Hematopoietic multipotent progenitor cell (in vitro differentiated cells): ENCODE measurements at regions not wholly inside any gene's neighbourhood (a gene's known extent, or its start where the extent isn't known, plus 50 kb on each side); places are given as distances from the start of the nearest gene placed in this dataset.
"Not testable (repeated sequence)": the region's sequence is repeated elsewhere in the genome, so short reads cannot be mapped to it uniquely, and the experiment has no call there.

ENCODE experiments used
- DNase-seq, 3 donors: peaks; one replicate each; pipeline ENCODE4 v3.0.0-alpha.2; 2011 to 2015; ENCODE audit warnings: low read depth in 2 of 3, low spot score in 2 of 3

DNA sequence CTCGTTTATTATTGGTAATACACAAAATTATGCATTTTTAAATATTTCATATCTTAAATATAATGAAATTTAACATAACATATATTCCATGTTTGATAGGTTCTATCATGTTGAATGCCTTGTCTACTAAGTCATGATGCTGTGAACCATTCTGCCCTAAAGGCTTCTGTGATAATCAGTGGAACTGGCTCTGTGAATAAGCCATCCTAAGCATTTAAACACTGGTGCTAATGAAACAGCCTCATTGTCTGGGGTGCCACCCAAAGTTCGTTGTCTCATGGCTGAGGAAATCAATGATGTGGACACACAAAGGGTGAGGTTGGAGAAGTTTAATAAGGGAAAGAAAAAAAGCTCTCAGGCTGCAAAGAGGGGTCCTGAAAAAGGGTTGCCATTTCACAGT is 264.7 kb upstream of the ZRANB2 start:
- no peak for DNase-seq

DNA sequence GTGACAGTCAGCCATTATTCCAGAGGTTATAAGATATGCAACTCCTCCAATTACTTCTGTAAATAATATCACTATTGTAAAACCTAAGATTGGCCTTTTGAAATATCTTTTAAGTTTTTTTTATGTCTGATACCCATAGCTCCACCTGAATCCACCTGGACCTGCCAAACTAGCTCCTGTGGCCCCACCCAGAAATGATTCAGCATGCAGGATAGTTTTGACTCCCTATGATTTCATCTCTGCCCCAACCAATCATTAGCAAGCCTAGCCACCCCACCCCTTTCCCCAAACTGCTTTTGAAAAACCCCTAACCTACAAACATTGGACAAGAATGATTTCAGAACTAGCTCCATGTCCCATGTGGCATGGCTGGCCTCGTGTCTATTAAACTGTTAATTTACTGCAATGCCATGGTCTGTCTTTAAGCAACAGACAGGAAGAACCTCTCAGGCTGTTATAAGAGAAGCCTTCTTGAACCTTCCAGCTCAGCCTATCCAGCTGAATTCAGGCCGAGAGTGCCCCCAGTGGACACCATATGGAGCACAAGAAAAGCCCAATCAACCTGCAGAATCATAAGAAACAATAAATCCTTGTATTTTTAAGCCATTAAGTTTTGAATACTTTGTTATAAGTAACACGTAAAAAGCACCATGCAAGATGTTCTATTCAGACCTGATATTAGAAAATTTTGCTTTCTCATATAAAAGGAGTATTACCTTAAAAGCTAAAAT is 263.0 kb upstream of the ZRANB2 start:
- DNase-seq = no peak

DNA sequence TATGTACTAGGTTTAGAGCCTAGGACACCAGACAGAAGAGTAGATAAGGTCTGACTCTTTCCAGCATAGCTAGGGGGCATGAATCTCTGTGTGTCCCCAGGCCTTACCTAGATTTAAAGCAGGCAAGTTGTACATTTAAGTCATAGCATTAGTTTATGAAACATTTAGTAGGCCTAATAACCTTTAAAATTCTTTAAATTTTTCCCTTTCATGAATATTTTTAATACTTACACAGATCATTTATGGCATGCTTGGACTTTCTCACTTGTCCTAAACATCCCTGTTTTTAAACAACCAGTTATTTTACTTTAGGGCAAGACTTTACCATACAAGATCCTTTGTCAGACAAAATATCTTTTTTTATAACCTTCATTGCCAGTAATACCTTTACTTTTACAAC is 258.4 kb upstream of the ZRANB2 start:
- no peak for DNase-seq

DNA sequence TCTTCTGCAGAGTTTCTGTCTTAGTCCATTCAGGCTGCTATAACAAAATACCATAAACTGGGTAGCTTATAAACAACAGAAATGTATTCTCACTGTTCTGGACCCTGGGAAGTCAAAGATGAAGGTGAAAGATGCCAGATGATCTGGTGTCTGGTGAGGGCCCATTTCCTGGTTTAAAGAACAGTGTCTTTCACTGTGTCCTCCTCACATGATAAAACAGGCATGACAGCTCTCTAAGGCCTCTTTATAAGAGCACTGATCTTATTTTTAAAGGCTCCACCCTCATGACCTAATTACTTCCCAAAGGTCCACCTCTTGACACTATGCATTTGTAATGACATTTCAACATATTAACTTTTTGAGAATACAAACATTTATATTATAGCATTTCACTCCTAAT is 250.2 kb upstream of the ZRANB2 start:
- DNase-seq = no peak

DNA sequence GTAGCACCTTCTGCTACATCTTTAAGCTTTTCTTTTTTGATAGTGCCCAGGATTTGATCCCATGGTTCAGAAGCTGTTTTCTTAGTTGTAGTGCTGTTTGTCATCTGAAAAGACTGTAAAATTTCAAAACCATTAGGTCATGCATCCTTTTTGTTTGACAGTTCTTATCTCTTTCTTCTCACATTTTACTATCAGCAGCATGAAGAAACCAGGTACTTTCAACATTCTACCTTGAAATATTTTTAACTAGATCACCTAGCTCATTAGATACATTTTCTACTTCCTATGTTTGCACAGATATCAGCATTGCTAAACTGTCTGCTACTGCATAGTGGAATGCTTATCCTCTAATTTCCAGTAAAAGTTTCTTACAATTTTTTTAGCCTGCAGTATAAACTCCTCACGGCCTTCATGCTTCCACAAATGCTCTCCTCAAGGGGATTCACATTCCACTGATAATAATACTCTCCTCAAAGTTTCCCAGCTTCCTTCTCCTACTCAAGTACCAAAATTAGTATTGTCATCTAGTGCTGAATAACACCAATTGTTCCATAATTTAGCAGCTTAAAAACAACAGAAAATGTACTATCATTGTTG is 243.9 kb upstream of the ZRANB2 start:
- DNase-seq = no peak

DNA sequence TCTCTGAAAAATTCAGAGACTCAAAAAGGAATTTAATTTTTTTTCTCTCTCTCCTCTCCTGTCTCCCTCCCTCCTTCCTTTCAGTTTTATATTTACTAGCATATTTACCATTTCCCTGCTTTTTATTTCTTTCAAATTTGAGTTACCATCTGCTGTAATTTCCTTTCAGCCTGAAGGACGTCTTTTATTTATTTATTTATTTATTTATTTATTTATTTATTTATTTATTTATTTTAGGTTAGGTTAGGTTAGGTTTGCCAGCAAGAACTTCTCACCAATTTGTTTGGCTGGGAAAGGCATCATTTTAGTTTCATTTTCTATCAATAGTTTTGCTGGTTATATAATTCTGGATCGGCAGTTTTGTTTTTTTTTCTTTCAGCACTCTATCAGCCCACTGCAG is 231.7 kb upstream of the ZRANB2 start:
- DNase-seq = no peak

DNA sequence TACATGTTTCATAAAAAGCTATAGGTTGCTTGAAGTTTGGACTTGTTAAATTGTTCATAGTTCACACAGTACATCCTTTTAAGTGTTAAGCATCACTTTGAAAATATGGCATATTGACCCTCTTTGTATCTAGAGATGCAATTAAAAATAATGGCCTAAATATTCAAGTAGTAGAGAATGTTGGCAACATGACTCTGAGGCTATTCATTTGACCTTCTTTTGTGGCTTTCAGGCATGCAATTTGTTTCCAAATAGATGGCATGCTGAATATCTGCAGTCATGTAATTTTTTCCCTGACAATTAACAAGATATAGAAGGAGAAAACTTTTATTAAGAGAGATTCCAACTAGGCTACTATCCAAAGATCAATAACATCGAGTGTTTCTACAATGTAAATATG is 230.5 kb upstream of the ZRANB2 start:
- DNase-seq = no peak

DNA sequence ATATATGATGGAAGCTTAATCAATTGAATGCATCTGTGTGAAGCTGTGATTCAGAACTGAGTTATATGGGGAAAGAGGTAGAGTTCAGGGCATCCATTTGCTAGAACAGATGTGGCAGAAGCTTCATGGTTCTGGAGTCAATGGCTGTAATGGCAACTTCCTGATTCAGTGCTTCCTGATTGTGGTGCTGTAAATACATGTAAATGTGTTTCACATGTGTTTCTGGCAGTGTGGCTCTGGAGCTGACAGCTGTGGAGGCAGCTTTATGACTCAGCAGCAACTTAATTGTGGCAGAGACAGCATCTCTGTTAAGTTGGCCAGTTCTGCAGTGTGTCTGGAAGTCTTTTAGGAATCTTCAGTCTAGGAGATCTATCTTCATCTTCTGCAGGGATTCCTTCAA is 226.6 kb upstream of the ZRANB2 start:
- peak in 1 of 3 donors; percentile 20 for DNase-seq

DNA sequence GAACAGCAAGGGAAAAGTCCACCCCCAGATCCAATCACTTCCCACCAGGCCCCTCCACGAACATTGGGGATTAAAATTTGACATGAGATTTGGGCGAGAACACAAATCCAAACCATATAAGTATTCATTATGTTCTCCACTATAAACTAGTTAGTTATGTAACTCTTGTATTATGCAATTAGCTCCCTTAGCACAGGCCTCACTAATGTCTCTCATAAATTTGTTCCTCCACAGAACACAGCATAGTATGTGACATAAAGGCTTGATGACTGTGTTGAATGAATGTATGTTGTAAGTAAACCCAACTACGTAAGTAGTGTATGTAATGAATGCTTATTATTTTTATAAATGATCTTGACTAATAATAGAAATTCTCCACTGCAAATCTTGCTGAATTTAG is 223.3 kb upstream of the ZRANB2 start:
- no peak for DNase-seq

DNA sequence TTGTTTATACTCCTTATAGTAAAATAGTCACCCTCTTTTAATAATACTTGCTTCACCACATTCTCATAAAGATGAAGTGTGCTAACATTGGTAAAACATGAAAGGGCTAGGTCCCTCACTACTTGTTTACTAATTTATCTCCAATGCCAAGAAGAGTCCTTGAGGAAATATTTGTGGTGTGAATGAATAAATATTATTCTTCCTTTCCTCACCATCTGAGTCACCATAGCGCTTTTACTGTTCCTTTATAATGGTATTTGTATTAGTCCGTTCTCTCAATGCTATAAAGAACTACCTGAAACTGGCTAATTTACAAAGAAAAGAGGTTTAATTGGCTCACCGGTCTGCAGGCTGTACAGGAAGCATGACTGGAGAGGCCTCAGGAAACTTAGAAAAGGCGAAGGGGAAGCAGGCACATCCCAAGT is 222.8 kb upstream of the ZRANB2 start:
- no peak for DNase-seq

DNA sequence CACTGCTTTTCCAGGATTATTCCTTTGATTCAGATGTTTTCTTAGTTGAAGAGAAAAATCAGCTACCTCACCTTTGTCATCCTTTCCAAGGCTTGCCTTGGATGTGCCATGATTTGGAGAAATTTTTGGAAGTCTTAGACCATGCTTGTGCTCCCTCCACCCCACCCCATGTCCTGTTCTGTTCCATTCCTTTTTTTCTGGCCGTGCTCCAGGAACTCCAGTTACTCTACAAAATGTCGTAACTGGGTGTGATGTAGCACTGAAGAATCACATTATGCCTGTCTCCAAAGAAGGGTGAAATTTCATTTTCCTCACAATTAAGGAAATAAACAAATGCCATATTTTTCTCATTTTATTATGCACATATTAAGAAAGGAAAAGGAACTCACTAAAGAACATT is 217.8 kb upstream of the ZRANB2 start:
- no peak for DNase-seq

DNA sequence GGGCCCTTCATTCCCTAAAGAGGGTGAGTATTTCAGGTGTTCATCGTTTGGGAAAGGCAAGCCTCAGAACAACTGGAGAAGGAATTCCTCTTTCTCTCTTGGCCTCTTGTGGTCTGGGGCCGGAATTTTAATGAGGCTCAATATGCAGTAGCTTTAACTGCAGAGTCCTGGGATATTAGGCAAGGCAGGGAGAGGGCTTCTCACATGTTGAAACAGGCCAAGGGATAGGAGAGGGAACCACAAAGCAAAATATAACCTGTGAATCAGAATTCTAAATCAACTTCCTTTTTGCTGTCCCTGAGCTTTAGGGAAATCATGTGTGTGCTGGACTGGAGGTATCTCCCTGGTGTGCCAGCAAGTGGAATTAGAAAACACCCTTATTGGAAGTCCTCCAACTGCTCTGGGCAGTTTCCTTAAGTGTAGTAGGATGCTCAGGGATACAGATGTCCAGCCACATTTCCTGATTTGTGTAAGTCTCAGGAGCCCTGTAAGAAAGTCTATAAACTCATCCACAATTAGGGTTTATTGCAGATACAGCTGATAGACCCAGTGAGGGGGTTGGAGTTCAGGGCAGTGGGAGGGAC is 215.8 kb upstream of the ZRANB2 start:
- DNase-seq = no peak

DNA sequence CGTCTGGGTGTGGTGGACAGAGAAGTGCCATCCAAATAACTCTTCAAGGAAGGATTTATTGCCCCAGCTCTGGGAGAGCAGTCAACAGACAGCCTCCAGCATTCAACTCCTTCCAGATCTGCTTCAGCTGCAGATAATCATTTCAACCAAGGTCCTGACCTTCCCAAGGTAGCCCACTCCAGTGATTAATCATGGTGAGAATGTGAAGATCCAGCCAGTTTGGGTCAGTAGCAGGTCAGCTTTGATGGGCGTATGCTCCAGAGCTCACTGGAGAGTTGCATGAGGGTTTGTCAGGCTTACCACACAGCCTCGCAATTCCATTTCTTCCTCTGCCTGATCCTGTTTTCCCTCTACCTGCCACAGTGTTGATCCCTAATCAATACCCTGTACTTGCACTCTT is 214.5 kb upstream of the ZRANB2 start:
- DNase-seq = no peak

DNA sequence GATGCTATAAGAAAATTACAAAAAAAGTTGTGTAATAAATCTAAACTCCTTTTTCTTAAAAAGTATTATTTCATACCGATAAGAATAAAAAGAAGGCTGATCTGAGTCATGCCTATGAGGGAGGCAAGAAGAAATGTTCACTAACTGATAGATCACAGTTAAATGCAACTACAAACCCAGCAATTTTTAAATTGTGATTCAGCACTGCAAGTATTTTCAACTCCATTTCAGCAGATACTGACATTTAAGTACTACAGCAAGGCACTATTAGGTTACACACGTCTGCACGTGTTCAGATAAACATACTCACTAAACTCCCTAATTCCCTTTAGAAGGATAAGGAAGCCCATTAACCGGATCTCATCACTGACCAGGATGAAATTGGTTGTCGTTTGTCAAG is 213.3 kb upstream of the ZRANB2 start:
- no peak for DNase-seq

DNA sequence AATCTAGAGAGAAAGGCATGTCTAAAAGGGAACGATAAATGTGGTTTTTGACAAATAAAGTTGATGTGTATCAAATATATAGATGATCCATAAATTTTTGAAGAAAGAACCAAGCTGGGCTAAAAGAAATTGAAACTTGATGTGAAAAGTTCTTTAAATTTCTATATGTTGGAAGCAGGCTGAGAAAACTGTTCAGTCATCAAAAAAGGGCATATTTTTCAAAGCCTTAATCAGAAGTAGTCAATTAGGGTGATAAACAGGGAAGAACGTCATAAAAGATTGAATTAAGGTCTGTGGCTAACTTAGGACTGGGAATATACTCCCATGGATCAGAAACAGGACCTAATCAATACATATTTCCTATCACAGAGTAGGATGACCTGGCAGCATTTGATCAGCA is 211.4 kb upstream of the ZRANB2 start:
- no peak for DNase-seq

DNA sequence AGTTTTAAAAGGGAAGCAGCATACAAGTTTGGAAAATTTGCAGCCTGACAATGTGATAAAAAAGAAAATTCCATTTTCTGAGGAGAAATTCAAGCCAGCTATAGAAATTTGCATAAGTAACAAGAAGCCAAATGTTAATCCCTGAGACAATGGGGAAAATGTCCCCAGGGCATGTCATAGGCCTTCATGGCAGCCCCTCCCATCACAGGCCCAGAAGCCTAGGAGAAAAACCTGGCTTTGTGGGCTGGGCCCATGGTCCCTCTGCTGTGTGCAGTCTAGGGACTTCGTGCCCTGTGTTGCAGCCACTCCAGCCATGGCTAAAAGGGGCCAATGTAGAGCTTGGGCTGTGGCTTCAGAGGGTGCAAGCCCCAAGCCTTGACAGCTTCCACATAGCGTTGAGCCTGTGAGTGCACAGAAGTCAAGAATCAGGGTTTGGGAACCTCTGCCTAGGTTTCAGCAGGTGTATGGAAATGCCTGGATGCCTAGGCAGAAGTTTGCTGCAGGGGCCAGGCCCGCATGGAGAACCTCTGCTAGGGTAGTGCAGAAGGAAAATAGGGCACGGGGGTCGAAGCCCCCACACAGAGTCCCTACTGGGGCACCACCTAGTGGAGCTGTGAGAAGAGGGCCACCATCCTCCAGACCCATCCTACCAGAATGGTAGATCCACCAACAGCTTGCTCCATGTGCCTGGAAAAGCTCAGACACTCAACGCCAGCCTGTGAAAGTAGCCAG is 209.8 kb upstream of the ZRANB2 start:
- DNase-seq = not testable (repeated sequence)

DNA sequence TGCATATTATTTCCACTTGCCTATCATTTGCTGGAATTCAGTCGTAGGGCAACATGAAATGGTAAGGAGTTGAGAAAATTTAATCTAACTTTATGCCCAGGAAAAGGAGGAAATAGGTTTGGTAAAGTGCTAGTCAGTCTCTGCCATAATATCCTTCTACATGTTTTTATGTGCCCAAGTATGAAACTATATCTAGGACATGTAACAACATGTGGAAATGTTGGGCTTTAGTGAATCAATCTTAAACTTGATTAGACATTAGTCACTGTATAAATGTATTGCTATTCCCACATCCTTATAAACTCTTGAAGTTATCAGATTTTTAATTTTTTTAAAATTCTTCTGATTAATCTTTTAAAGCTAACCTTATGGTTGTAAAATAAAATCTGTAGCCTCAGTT is 204.7 kb upstream of the ZRANB2 start:
- DNase-seq = no peak

DNA sequence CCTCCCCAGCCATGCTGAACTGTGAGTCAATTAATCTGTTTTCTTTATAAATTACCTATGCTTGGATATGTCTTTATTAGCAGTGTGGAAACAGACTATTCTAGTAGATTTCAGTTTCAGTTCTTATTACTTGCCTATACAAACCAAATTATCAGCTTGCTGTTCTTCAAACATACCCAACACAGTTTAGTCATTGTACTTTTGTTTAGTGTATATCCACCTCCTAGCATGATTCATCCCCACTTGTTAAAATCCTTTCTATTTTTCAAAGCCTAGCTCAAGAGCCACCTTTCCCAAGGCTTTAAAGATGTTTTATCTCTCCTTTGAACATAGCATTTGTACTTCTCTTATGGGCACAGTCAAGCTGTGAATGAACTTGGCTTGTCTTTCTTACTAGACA is 195.6 kb upstream of the ZRANB2 start:
- DNase-seq = no peak

DNA sequence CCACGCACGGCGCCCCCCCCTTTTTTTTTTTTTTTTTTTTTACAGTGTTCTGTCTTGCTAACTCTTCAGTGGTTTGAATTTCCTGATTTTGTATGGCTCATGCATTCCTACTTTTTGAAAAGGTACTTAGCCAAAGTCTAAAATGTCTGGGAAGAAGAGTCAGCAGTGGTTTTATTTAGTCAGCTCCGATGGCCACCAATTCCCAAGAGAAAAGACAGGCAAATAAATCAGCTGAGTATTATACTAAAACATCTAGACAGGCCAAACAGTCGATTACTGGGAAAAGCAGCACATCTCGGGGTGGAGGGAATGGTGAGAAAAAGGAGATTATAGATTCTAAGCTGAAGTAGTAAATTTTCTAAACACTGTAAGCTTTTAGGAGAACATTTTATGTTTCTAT is 192.5 kb upstream of the ZRANB2 start:
- no peak for DNase-seq

DNA sequence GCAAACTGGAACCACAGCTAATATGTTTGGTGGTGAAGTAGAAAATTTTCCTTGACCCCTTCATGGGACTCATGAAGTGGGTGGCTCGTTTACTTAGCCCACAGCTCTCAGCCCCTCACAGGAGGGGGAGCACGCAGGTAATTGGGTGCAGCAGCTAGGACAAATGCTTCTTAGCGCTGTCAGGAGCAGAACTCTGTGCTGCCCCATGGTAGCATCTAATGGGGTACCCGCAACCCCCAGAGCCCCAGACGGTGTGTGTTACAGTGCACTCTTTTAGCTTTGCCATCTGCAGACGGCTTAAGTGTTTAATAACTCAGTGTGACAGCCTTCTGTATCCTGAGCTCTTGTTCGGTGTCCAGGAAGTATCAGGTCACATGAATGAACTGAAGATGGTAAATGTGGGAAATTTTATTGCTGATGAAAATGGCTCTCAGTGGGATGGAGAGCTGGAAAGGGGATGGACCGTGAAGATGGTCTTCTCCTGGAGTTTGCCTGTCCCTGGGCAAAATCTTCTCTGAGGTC is 189.6 kb upstream of the ZRANB2 start:
- DNase-seq = no peak

DNA sequence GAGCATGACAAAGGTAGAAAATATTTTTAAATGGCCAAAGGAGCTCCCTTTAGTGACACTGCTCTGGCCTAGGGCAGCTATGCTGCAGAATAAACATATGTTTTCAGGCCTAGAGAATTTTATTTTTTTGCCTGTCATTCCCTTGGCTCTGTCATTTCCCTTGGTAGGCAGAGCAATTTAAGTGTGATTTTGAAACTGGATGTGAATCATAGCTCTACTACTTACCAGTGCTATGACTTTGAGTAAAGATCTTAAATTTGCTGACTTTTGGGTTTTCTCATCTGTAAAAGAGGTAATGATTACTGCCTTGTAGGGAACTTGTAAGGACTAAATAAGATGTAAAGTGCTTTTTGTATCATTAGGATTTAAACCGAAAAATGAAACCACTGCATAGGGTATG is 189.0 kb upstream of the ZRANB2 start:
- DNase-seq = no peak

DNA sequence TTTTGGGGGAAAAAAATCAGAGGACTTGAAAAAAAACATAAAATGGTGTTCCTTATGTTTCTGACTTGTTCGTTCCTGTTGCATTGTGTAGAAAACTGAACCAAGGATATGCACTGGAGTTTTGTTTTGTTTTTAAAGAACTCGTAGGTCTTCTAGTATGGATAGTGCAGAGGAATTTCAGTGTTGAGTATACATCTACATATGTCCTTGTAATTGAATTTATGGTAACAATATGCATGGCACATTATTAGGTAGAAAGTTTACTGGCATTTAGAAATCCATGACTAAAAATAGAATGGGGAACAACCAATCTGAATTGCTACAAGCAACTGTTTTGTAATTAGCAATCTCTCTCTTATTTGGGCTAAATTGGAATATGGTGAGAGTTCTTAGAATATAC is 188.3 kb upstream of the ZRANB2 start:
- no peak for DNase-seq
